SU-DHL-6 (cell line): ENCODE measurements at regions not wholly inside any gene's neighbourhood (a gene's known extent, or its start where the extent isn't known, plus 50 kb on each side); places are given as distances from the start of the nearest gene placed in this dataset.

Experiments
- EZH2phosphoT487 ChIP-seq: fragments of 200-600 bp; sonication (generic), shearing (Covaris generic); conservative IDR thresholded peaks from 2 replicates; pipeline ENCODE4 v1.6.1; 2018; ENCODE audit warnings: mild to moderate bottlenecking, antibody characterized with exemption, low read length, moderate library complexity, mixed read lengths
- TF ChIP-seq, protein P1 (sequence below): fragments of 200-600 bp; sonication (generic); IDR thresholded peaks from one replicate; pipeline ENCODE4 v1.5.1; 2017; ENCODE audit warnings: antibody characterized with exemption, mild to moderate bottlenecking, low read length, moderate library complexity; ENCODE audit not compliant: insufficient read depth, poor library complexity, severe bottlenecking

DNA sequence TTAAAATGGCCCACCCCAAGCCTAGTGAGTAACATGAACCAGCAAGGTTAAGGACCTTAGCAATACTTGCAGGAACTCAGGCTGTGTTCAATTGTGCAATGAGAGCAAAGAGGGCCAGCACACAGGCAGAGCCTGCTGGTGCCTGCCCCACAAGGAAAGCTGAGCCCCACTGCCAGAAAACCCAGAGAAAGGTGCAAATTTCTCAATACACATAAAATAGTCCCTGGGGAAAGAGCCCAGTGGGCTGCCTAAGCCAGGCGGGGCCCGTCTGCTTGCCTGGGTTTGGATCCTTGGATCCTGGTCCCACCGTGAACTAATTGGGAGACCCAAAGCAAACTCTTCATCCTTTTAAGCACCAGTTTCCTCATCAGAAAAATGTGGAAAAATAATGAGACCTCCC is 128.5 kb upstream of the CACNA1E start:
- TF ChIP-seq, protein P1, sequence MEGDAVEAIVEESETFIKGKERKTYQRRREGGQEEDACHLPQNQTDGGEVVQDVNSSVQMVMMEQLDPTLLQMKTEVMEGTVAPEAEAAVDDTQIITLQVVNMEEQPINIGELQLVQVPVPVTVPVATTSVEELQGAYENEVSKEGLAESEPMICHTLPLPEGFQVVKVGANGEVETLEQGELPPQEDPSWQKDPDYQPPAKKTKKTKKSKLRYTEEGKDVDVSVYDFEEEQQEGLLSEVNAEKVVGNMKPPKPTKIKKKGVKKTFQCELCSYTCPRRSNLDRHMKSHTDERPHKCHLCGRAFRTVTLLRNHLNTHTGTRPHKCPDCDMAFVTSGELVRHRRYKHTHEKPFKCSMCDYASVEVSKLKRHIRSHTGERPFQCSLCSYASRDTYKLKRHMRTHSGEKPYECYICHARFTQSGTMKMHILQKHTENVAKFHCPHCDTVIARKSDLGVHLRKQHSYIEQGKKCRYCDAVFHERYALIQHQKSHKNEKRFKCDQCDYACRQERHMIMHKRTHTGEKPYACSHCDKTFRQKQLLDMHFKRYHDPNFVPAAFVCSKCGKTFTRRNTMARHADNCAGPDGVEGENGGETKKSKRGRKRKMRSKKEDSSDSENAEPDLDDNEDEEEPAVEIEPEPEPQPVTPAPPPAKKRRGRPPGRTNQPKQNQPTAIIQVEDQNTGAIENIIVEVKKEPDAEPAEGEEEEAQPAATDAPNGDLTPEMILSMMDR: no peak
- TF ChIP-seq EZH2phosphoT487: no peak
